GM18508 (cell line): ENCODE measurements at regions not wholly inside any gene's neighbourhood (a gene's known extent, or its start where the extent isn't known, plus 50 kb on each side); places are given as distances from the start of the nearest gene placed in this dataset.
"Not testable (repeated sequence)": the region's sequence is repeated elsewhere in the genome, so short reads cannot be mapped to it uniquely, and the experiment has no call there.

Experiments
- ATAC-seq: cut with Tn5 transposase; IDR thresholded peaks from one replicate; pipeline ENCODE4 v1.9.1; 2021; ENCODE audit warnings: moderate number of reproducible peaks; ENCODE audit not compliant: insufficient read depth, unreplicated experiment

GRCh38 chr6:6952927-6953326 is 154.8 kb upstream of the RREB1 start:
- ATAC-seq: not testable (repeated sequence)

- no peak for ATAC-seq
These were observed 147.1 kb upstream of the RREB1 start for GRCh38 chr6:6960571-6961251.

- ATAC-seq: no peak
These were observed 145.7 kb upstream of the RREB1 start for GRCh38 chr6:6962086-6962485.

GRCh38 chr6:6962699-6963098 is 145.1 kb upstream of the RREB1 start:
- no peak for ATAC-seq

- not testable (repeated sequence) for ATAC-seq
These were observed 144.4 kb upstream of the RREB1 start for GRCh38 chr6:6963390-6963789.

GRCh38 chr6:6964675-6965074 is 143.1 kb upstream of the RREB1 start:
- no peak for ATAC-seq

GRCh38 chr6:6966127-6966526 is 141.6 kb upstream of the RREB1 start:
- no peak for ATAC-seq

- ATAC-seq: no peak
These were observed 141.2 kb upstream of the RREB1 start for GRCh38 chr6:6966569-6966968.

- ATAC-seq: no peak
These were observed 139.4 kb upstream of the RREB1 start for GRCh38 chr6:6968357-6968730.

- ATAC-seq: no peak
These were observed 138.8 kb upstream of the RREB1 start for GRCh38 chr6:6968731-6969552.

GRCh38 chr6:6969761-6970223 is 138.0 kb upstream of the RREB1 start:
- ATAC-seq: no peak

- no peak for ATAC-seq
These were observed 136.9 kb upstream of the RREB1 start for GRCh38 chr6:6970851-6971250.

GRCh38 chr6:6971369-6971768 is 136.4 kb upstream of the RREB1 start:
- ATAC-seq: no peak

- no peak for ATAC-seq
These were observed 135.3 kb upstream of the RREB1 start for GRCh38 chr6:6972456-6972855.

- no peak for ATAC-seq
These were observed 134.0 kb upstream of the RREB1 start for GRCh38 chr6:6973721-6974120.

GRCh38 chr6:6975459-6976111 is 132.2 kb upstream of the RREB1 start:
- no peak for ATAC-seq

GRCh38 chr6:6976193-6976592 is 131.6 kb upstream of the RREB1 start:
- no peak for ATAC-seq

GRCh38 chr6:6978731-6979130 is 129.0 kb upstream of the RREB1 start:
- no peak for ATAC-seq

- ATAC-seq: no peak
These were observed 126.7 kb upstream of the RREB1 start for GRCh38 chr6:6980999-6981597.

GRCh38 chr6:6981681-6982322 is 126.0 kb upstream of the RREB1 start:
- ATAC-seq: no peak
